GM23248 (cell line): ENCODE measurements at regions not wholly inside any gene's neighbourhood (a gene's known extent, or its start where the extent isn't known, plus 50 kb on each side); places are given as distances from the start of the nearest gene placed in this dataset.

Experiments used
- EZH2 ChIP-seq: fragments of 200-600 bp; sonication (generic); IDR thresholded peaks from 2 replicates; pipeline ENCODE4 v1.6.1; 2018; ENCODE audit warnings: antibody characterized with exemption, mild to moderate bottlenecking; ENCODE audit not compliant: insufficient read depth, poor library complexity, severe bottlenecking
- EZH2phosphoT487 ChIP-seq: fragments of 200-600 bp; sonication (generic); IDR thresholded peaks from 2 replicates; pipeline ENCODE4 v1.6.1; 2018; ENCODE audit warnings: antibody characterized with exemption, moderate library complexity, mild to moderate bottlenecking, low read depth; ENCODE audit not compliant: insufficient read depth

GRCh38 chr10:3698312-3698711, 86.7 kb downstream of the KLF6 start:
- TF ChIP-seq EZH2phosphoT487: no peak
- no peak for TF ChIP-seq EZH2
